GM18951 (cell line): ENCODE measurements at regions not wholly inside any gene's neighbourhood (a gene's known extent, or its start where the extent isn't known, plus 50 kb on each side); places are given as distances from the start of the nearest gene placed in this dataset.
"Not testable (repeated sequence)": the region's sequence is repeated elsewhere in the genome, so short reads cannot be mapped to it uniquely, and the experiment has no call there.

ENCODE experiments used
- POLR2A ChIP-seq: IDR thresholded peaks from 4 replicates; pipeline ENCODE4 v1.6.1; 2011; ENCODE audit warnings: mild to moderate bottlenecking; ENCODE audit not compliant: insufficient read length, insufficient read depth; ENCODE audit errors: extremely low read depth
- in situ Hi-C: fragments of 300-500 bp; cut with MboI; formaldehyde crosslinking; loops from one replicate; pipeline ENCODE4 v1.12.0; 2022; ENCODE audit warnings: low sequenced_read_pairs, mixed read lengths, inconsistent platforms; ENCODE audit not compliant: unreplicated experiment

DNA sequence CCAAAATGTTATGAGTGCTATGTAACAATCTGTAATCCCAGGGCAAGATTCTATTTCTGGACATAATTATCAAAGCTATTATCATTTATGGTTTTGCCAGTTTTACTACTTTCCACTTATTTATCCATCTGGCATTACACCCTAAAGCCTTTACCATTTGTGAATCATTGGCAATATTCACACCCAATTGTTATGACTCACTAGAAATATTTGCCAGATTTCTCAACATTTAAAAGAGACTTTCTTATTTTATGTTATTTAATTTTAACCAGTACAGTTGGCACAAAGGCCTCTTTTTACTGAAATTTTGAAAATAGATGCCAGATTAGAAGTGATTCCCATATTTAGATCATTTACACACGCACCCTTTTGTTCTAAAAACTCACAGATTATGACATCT lies 242.7 kb upstream of the WDFY3 start:
- TF ChIP-seq POLR2A: no peak
- in situ Hi-C loops: no loop called here

GRCh38 chr4:85210353-85210752 lies 243.9 kb upstream of the WDFY3 start:
- in situ Hi-C loops: no loop called here
- TF ChIP-seq POLR2A: no peak

DNA sequence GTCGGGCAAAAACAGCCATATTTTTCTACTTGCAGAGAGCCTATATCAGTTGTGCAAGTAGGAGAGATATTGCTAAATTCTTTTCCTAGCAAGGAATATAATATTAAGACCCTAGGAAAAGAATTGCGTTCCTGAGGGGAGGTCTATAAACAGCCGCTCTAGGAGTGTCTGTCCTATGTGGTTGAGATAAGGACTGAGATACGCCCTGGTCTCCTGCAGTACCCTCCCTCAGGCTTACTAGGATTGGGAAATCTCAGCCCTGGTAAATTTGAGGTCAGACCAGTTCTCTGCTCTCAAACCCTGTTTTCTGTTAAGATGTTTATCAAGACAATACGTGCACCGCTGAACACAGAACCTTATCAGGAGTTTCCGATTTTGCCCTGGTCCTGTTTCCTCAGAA lies 250.1 kb upstream of the WDFY3 start:
- in situ Hi-C loops: not testable (repeated sequence)

GRCh38 chr4:85218756-85219155 lies 252.3 kb upstream of the WDFY3 start:
- in situ Hi-C loops: no loop called here

DNA sequence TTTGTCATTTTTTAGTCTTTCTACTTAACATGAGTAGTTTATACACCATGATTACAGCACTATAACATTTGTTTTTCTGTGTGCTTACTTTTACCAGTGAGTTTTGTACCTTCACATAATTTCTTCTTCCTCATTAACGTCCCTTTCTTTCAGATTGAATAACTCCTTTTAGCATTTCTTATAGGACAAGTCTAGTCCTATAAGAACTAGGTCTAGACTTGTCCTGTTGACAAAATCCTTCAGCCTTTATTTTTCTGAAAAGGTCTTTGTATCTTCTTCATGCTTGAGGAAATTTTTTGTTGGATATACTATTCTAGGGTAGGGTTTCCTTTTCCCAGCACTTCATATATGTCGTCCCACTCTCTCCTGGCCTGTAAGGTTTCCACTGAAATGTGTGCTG lies 253.3 kb upstream of the ARHGAP24 start:
- no peak for TF ChIP-seq POLR2A
- in situ Hi-C loops: no loop called here

More at GRCh38 chr4:85218756-85219155, 252.3 kb upstream of the WDFY3 start:
- no peak for TF ChIP-seq POLR2A

DNA sequence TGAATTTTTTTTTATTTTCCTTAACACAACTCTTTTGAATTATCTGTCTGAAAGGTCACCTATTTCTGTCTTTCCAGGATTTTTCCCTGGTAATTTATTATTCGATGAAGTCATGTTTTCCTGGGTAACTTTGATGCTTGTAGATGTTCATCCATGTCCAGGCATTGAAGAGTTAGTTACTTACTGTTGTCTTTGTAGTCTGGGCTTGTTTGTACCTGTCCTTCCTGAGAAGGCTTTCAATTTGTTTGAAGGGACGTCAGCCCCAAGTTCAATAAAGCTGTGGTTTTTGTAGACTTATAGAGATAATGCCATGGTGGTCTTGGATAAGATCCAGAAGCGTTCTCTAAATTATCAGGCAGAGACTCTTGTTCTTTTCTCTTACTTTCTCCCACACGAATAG lies 252.4 kb upstream of the ARHGAP24 start:
- in situ Hi-C loops: no loop called here
- no peak for TF ChIP-seq POLR2A

GRCh38 chr4:85228264-85228663 lies 246.7 kb upstream of the ARHGAP24 start:
- no peak for TF ChIP-seq POLR2A
- in situ Hi-C loops: no loop called here

DNA sequence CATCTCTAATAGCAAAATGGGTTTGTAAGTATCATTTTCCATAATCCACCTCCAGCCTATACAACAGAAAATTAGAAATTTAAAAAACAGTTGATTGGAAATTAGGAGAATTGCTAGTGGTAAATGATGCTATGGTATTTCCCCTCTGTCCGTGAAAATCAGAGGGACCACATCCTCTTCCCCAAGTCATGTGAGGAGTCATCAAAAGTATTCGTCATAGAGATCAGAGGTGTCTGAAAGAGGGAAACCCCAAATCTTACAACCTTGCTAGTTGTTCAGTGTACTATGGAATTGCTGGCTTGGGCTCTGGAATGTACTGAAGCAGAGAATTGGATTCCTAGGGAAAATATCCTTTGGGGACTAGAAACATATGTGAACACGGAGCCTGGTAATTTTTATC lies 241.4 kb upstream of the ARHGAP24 start:
- in situ Hi-C loops: no loop called here

DNA sequence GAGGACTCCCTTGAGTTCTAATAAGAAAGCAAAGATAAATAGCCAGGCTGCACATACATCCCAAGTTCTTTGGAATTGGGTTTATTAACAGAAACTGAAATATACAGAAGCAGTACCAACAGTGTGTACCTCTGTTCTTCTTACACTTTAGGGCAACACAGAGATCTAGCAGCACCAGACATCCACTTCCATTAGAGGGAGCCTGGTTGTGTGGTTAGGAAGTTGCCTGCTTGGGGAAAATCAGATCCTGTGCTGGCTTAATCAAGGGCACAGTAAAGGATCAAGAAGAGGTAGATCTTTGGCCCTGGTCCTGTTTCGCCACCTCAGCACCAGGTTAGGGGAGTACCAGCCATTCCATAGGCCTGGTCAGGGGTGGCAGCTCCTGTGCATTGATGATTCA lies 231.1 kb upstream of the ARHGAP24 start:
- in situ Hi-C loops: no loop called here
- no peak for TF ChIP-seq POLR2A

More for the DNA sequence above, 241.4 kb upstream of the ARHGAP24 start:
- TF ChIP-seq POLR2A: no peak

DNA sequence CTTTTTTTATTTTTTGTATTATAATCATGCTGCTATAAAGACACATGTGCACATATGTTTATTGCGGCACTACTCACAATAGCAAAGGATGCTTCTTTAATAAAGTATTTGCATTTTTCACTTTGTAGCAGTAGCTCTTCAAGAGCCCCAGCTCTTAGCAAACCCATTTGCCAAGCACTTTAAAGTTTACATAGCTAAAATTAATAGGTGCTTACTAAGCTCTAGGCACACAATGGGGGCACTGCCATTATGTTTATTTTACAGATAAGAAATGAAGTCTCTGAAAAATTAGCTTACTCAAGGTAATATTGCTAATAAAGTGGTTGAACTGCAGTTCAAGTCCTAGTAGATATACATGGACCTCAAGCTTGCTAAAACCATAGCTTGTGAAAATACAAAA lies 230.3 kb upstream of the ARHGAP24 start:
- in situ Hi-C loops: no loop called here

GRCh38 chr4:85246055-85246454 lies 228.9 kb upstream of the ARHGAP24 start:
- in situ Hi-C loops: no loop called here
- no peak for TF ChIP-seq POLR2A

More for the DNA sequence above, 230.3 kb upstream of the ARHGAP24 start:
- no peak for TF ChIP-seq POLR2A

GRCh38 chr4:85250852-85251251 lies 224.1 kb upstream of the ARHGAP24 start:
- in situ Hi-C loops: no loop called here
- TF ChIP-seq POLR2A: no peak

- in situ Hi-C loops: no loop called here
- no peak for TF ChIP-seq POLR2A
Measured at GRCh38 chr4:85257817-85258370, 217.1 kb upstream of the ARHGAP24 start.

GRCh38 chr4:85260064-85260463 lies 214.9 kb upstream of the ARHGAP24 start:
- no peak for TF ChIP-seq POLR2A
- in situ Hi-C loops: no loop called here

- no peak for TF ChIP-seq POLR2A
- in situ Hi-C loops: no loop called here
Measured at GRCh38 chr4:85265234-85265633, 209.7 kb upstream of the ARHGAP24 start.

- in situ Hi-C loops: no loop called here
- no peak for TF ChIP-seq POLR2A
Measured at GRCh38 chr4:85268188-85268587, 206.8 kb upstream of the ARHGAP24 start.

DNA sequence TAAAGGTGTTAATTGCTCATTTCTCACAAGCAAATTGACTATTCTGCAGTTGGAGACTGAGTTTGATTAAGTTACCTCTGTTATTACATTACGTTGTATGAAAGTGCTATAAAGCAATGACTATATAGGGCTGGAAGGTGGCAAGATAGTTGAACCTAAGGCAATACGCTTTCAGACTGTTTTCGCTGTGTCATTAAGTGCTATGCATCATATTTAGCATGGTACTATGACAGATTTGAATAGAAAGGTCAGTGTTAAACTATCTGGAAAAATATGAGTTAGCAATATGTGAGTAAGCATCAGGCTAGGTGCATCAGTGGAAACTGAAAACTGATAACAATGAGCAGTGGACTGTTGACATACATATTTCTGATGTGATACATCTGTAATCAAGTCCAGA lies 206.0 kb upstream of the ARHGAP24 start:
- in situ Hi-C loops: no loop called here
- no peak for TF ChIP-seq POLR2A
